ENCODE measurements at regions not wholly inside any gene's neighbourhood (a gene's known extent, or its start where the extent isn't known, plus 50 kb on each side); places are given as distances from the start of the nearest gene placed in this dataset.
"Not testable (repeated sequence)": the region's sequence is repeated elsewhere in the genome, so short reads cannot be mapped to it uniquely, and the experiment has no call there.

DNA sequence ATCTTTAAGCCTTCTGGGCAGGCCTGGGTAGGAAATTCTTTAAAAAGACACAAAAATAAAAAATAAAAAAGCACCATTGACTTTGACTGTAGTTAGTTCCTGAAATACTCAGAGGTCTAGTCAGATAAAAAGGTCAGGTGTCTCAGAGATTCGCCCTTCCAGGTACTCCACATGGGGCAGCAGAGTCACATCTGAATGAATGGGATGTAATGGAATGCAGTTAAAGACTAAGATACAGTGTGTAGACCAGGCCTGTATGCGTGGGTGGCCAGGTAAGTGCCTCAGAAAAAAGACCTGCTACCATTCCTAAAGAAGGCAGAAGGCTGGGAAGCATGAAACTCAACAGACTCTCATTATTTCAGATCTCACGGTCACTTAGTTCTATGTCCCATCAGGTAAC, 68.6 kb upstream of the SEM1 start:
- Histone ChIP-seq H3K4me1 (peaks cover 0 to 2% (median 0%) of the 10 kb centered on the region in 4 donors), H3K4me3 (no peak overlapping the region), H3K9me3 (no peaks in the 10 kb centered on the region), H3K36me3 (no peaks in the 10 kb centered on the region), H3K27me3 (no peaks in the 10 kb centered on the region), H3K27ac (no peak overlapping the region)
- intact Hi-C loops (cut with DNase I) = no loop called here
- DNase-seq (no peak), ATAC-seq (peak in 1 of 4 donors; percentile 41)
- no peak for TF ChIP-seq POLR2A (IDR thresholded peaks at IDR 0.05)
- TF ChIP-seq, protein P1, sequence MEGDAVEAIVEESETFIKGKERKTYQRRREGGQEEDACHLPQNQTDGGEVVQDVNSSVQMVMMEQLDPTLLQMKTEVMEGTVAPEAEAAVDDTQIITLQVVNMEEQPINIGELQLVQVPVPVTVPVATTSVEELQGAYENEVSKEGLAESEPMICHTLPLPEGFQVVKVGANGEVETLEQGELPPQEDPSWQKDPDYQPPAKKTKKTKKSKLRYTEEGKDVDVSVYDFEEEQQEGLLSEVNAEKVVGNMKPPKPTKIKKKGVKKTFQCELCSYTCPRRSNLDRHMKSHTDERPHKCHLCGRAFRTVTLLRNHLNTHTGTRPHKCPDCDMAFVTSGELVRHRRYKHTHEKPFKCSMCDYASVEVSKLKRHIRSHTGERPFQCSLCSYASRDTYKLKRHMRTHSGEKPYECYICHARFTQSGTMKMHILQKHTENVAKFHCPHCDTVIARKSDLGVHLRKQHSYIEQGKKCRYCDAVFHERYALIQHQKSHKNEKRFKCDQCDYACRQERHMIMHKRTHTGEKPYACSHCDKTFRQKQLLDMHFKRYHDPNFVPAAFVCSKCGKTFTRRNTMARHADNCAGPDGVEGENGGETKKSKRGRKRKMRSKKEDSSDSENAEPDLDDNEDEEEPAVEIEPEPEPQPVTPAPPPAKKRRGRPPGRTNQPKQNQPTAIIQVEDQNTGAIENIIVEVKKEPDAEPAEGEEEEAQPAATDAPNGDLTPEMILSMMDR (IDR thresholded peaks at IDR 0.05) = peak in 2 of 4 donors; percentile 7 to 28
- WGBS (ENCODE audit: insufficient coverage, low coverage, low lambda C conversion rate, missing lambda C conversion rate) = 76% methylated on average over 2 of the region's 3 CpGs

DNA sequence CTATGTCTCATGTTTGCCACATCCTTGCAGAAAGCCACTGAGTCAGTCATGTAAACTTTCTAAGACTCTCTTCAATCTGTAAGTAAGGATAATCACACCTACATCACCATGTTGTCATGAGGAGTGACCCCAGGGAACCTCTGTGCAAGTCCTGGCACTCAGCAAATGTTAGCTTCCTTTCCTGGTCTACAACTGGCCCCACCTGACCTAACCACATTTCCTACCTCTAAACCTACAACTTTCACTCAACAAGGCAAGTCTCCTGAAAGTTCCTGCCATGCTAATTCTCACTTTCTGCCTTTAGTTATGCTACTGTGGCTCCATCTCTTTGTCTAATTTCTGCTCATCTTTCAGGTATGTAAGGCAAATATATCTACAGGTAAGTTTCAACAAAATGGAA, 72.3 kb upstream of the SEM1 start:
- TF ChIP-seq, protein P1 (IDR thresholded peaks at IDR 0.05) = no peak
- no peak for TF ChIP-seq POLR2A (IDR thresholded peaks at IDR 0.05)
- Histone ChIP-seq H3K4me1 (peaks cover 0 to 2% (median 0%) of the 10 kb centered on the region in 4 donors), H3K36me3 (no peaks in the 10 kb centered on the region), H3K27ac (no peak overlapping the region), H3K27me3 (no peaks in the 10 kb centered on the region), H3K9me3 (no peaks in the 10 kb centered on the region), H3K4me3 (no peak overlapping the region)
- ATAC-seq = no peak
- intact Hi-C loops (cut with DNase I) = no loop called here
- no peak for DNase-seq

- ATAC-seq; H3K27me3 ChIP-seq; H3K36me3 ChIP-seq; H3K4me1 ChIP-seq; H3K27ac ChIP-seq; intact Hi-C loops (cut with DNase I); H3K4me3 ChIP-seq; H3K9me3 ChIP-seq; DNase-seq: not testable (repeated sequence)
- 67% methylated on average over 7 of the region's 7 CpGs for WGBS (ENCODE audit: insufficient coverage, low coverage, low lambda C conversion rate, missing lambda C conversion rate)
These were observed 73.1 kb upstream of the SEM1 start for GRCh38 chr7:96782686-96783298.

DNA sequence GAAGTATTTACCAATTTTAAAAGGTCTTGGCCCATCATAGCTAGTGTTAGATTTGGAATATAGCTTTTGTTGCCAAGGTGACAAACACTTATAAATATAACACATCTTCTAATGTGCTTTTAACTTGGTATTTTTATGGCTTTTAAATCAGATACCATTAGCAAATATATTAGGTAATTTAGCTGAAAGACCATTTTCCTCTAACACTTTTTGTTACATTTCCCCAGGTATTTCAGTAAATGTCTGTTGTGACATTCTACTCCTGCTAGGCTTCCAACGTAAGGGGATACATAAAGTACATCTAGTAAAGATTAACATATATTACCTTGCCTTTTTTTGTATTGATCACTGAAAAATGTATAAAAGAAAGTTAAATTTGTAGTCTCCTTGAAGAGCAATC, 75.0 kb upstream of the SEM1 start:
- ATAC-seq = no peak
- WGBS (ENCODE audit: insufficient coverage, low coverage, low lambda C conversion rate, missing lambda C conversion rate) = 65% methylated on average over 1 of the region's 1 CpG
- Histone ChIP-seq H3K36me3 (no peaks in the 10 kb centered on the region), H3K27me3 (no peaks in the 10 kb centered on the region), H3K4me1 (no peaks in the 10 kb centered on the region), H3K4me3 (no peak overlapping the region), H3K9me3 (no peaks in the 10 kb centered on the region), H3K27ac (no peak overlapping the region)
- TF ChIP-seq, protein P1 (IDR thresholded peaks at IDR 0.05) = no peak
- TF ChIP-seq POLR2A (IDR thresholded peaks at IDR 0.05) = no peak
- DNase-seq = no peak
- intact Hi-C loops (cut with DNase I) = no loop called here

DNA sequence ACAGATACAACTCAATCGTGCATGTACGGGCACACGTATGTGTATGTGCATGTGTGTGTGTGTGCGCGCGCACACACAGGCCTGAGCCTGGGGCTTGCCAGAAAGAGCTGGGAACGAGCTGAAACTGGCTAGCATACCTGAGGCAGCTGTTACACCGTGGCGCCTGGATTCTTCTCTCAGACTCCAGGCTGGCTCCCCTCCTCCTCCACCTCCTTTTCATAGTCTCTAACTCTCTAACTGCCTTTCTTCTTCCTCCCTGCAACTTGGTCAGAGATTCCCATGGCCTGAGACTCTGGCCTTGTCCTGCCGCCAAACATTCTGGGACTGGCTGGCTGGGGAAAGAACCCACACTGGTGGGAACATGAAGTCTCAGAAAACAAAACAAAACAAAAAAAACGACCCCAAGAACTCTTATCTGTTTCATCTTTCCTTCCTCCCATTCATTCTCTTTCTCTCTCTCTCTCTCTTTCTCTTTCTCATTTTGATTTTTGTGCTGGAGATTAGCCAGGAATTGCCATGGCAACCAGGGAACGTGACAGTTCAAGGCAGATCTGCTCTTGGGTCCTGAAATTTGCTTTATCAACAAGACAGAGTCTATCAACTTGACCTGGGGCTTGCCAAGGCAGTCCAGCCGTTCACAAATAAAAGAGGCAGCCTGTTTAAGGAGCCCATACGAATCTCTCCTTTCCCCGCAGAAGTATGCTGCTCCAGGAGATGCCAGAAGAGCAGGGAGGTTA, 76.8 kb upstream of the SEM1 start:
- no peaks in the 10 kb centered on the region for H3K9me3 ChIP-seq
- no peak overlapping the region for H3K4me3 ChIP-seq
- DNase-seq = no peak
- no peaks in the 10 kb centered on the region for H3K36me3 ChIP-seq
- WGBS (ENCODE audit: insufficient coverage, low coverage, low lambda C conversion rate, missing lambda C conversion rate) = 55% methylated on average over 9 of the region's 15 CpGs
- no peak overlapping the region for H3K27ac ChIP-seq
- H3K4me1 ChIP-seq = no peaks in the 10 kb centered on the region
- H3K27me3 ChIP-seq = no peaks in the 10 kb centered on the region
- no peak for TF ChIP-seq POLR2A (IDR thresholded peaks at IDR 0.05)
- TF ChIP-seq, protein P1 (IDR thresholded peaks at IDR 0.05) = no peak
- intact Hi-C loops (cut with DNase I) = no loop called here
- no peak for ATAC-seq

Data from right lobe of liver (tissue), 6 donors.